ENCODE measurements at regions not wholly inside any gene's neighbourhood (a gene's known extent, or its start where the extent isn't known, plus 50 kb on each side); places are given as distances from the start of the nearest gene placed in this dataset.
A peak's percentile ranks its signal among the peaks of the same experiment; 100 is the strongest.

- H3K36me3 ChIP-seq (ENCODE audit: insufficient read depth, low read length) = peaks cover 5% of the 10 kb centered on the region; the same call in 1 of the 2 replicates
- no peak overlapping the region for H2AFZ ChIP-seq (ENCODE audit: low read length)
- H3K27ac ChIP-seq (ENCODE audit: low read depth, low read length, poor library complexity, severe bottlenecking) = peak overlapping the region; percentile 1
- H3K9me3 ChIP-seq (ENCODE audit: low read length) = no peaks in the 10 kb centered on the region
- H3K9me2 ChIP-seq (ENCODE audit: low read depth, low read length) = no peaks in the 10 kb centered on the region
- no peaks in the 10 kb centered on the region for H4K20me1 ChIP-seq (ENCODE audit: insufficient read depth, low read length)
- no peak overlapping the region for H3K4me2 ChIP-seq (ENCODE audit: low read length)
- TF ChIP-seq EZH2 (IDR thresholded peaks at IDR 0.05; ENCODE audit: borderline replicate concordance, low read length) = no peak
- no peak for TF ChIP-seq CTCF (IDR thresholded peaks at IDR 0.05; ENCODE audit: low read length)
- no peaks in the 10 kb centered on the region for H3F3A ChIP-seq (ENCODE audit: insufficient read depth, low read length)
- H3K27me3 ChIP-seq (ENCODE audit: insufficient read depth, low read length) = no peaks in the 10 kb centered on the region
- no peak overlapping the region for H3K9ac ChIP-seq (ENCODE audit: low read length)
- H3K79me2 ChIP-seq (ENCODE audit: insufficient read depth, low read length) = no peaks in the 10 kb centered on the region
- no peak overlapping the region for H3K4me3 ChIP-seq (ENCODE audit: low read depth, low read length, poor library complexity, severe bottlenecking)
- H3K4me1 ChIP-seq (ENCODE audit: insufficient read depth, low read length, severe bottlenecking) = peaks cover 34% of the 10 kb centered on the region
These were observed 83.8 kb upstream of the TMEM168 start for GRCh38 chr7:112873831-112874553.

GRCh38 chr7:112869111-112869774, 79.0 kb upstream of the TMEM168 start:
- Histone ChIP-seq H3K27me3 (ENCODE audit: insufficient read depth, low read length) (no peaks in the 10 kb centered on the region), H3K9ac (ENCODE audit: low read length) (no peak overlapping the region), H3K4me2 (ENCODE audit: low read length) (no peak overlapping the region), H3K36me3 (ENCODE audit: insufficient read depth, low read length) (no peaks in the 10 kb centered on the region), H3K9me3 (ENCODE audit: low read length) (no peaks in the 10 kb centered on the region), H3K79me2 (ENCODE audit: insufficient read depth, low read length) (no peaks in the 10 kb centered on the region), H3K27ac (ENCODE audit: low read depth, low read length, poor library complexity, severe bottlenecking) (no peak overlapping the region), H4K20me1 (ENCODE audit: insufficient read depth, low read length) (no peaks in the 10 kb centered on the region), H3F3A (ENCODE audit: insufficient read depth, low read length) (no peaks in the 10 kb centered on the region), H2AFZ (ENCODE audit: low read length) (no peak overlapping the region), H3K9me2 (ENCODE audit: low read depth, low read length) (no peaks in the 10 kb centered on the region), H3K4me3 (ENCODE audit: low read depth, low read length, poor library complexity, severe bottlenecking) (no peak overlapping the region), H3K4me1 (ENCODE audit: insufficient read depth, low read length, severe bottlenecking) (peaks cover 21% of the 10 kb centered on the region)
- TF ChIP-seq EZH2 (IDR thresholded peaks at IDR 0.05; ENCODE audit: borderline replicate concordance, low read length) = no peak
- TF ChIP-seq CTCF (IDR thresholded peaks at IDR 0.05; ENCODE audit: low read length) = peak; percentile 100

GRCh38 chr7:112868609-112869008, 78.4 kb upstream of the TMEM168 start:
- Histone ChIP-seq H3K4me3 (ENCODE audit: low read depth, low read length, poor library complexity, severe bottlenecking) (no peak overlapping the region), H3K9me3 (ENCODE audit: low read length) (peaks cover under 1% of the 10 kb centered on the region; the same call in 1 of the 2 replicates), H3K36me3 (ENCODE audit: insufficient read depth, low read length) (no peaks in the 10 kb centered on the region), H3K4me2 (ENCODE audit: low read length) (no peak overlapping the region), H3K79me2 (ENCODE audit: insufficient read depth, low read length) (no peaks in the 10 kb centered on the region), H3K27me3 (ENCODE audit: insufficient read depth, low read length) (no peaks in the 10 kb centered on the region), H3K9ac (ENCODE audit: low read length) (no peak overlapping the region), H2AFZ (ENCODE audit: low read length) (no peak overlapping the region), H3F3A (ENCODE audit: insufficient read depth, low read length) (no peaks in the 10 kb centered on the region), H3K27ac (ENCODE audit: low read depth, low read length, poor library complexity, severe bottlenecking) (no peak overlapping the region), H3K4me1 (ENCODE audit: insufficient read depth, low read length, severe bottlenecking) (peaks cover 15% of the 10 kb centered on the region), H4K20me1 (ENCODE audit: insufficient read depth, low read length) (no peaks in the 10 kb centered on the region), H3K9me2 (ENCODE audit: low read depth, low read length) (no peaks in the 10 kb centered on the region)
- no peak for TF ChIP-seq CTCF (IDR thresholded peaks at IDR 0.05; ENCODE audit: low read length)
- TF ChIP-seq EZH2 (IDR thresholded peaks at IDR 0.05; ENCODE audit: borderline replicate concordance, low read length) = no peak

Measured in OCI-LY1 (cell line).